ENCODE measurements at regions not wholly inside any gene's neighbourhood (a gene's known extent, or its start where the extent isn't known, plus 50 kb on each side); places are given as distances from the start of the nearest gene placed in this dataset.

DNA sequence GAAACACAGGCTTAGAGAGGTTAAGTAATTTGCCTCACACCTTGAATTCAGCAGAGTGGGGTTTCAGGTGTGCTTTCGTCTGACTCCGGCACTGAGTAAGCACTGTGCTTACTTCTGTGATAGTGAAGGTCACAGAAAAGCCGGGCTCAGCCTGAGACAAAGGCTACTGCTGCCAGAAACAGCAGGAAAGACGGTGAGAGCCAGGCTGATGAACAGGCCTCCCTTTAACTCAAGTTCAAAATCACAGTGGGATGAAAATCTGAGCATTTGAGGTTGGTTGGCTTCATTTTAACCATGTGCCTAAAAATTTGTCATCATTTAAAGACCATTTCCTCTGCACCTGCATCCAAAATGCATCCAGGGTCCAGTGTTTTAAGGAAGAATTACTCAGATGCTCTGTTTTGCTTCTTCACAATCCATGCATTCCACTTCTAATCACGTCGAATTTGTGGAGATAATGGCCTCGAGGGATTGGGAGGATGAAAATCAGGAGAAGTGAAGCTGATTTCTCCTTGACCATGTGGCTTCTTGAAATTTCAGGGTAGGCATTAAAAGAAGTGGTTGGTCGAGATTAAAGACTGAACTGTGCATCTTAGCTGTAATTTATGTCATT lies 121.2 kb upstream of the LNX1 start:
- TF ChIP-seq, protein P1, sequence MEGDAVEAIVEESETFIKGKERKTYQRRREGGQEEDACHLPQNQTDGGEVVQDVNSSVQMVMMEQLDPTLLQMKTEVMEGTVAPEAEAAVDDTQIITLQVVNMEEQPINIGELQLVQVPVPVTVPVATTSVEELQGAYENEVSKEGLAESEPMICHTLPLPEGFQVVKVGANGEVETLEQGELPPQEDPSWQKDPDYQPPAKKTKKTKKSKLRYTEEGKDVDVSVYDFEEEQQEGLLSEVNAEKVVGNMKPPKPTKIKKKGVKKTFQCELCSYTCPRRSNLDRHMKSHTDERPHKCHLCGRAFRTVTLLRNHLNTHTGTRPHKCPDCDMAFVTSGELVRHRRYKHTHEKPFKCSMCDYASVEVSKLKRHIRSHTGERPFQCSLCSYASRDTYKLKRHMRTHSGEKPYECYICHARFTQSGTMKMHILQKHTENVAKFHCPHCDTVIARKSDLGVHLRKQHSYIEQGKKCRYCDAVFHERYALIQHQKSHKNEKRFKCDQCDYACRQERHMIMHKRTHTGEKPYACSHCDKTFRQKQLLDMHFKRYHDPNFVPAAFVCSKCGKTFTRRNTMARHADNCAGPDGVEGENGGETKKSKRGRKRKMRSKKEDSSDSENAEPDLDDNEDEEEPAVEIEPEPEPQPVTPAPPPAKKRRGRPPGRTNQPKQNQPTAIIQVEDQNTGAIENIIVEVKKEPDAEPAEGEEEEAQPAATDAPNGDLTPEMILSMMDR (IDR thresholded peaks at IDR 0.05): no peak
- no peak for TF ChIP-seq POLR2A (IDR thresholded peaks at IDR 0.05)
